HEK293 (cell line): ENCODE measurements at regions not wholly inside any gene's neighbourhood (a gene's known extent, or its start where the extent isn't known, plus 50 kb on each side); places are given as distances from the start of the nearest gene placed in this dataset.

Experiments used
- KLF10 ChIP-seq: fragments of 450-650 bp; IDR thresholded peaks from 2 replicates; pipeline ENCODE4 v1.5.1; 2018; ENCODE audit warnings: missing biosample characterization, mild to moderate bottlenecking, missing genetic modification characterization
- ZBTB7A ChIP-seq: fragments of 450-650 bp; formaldehyde crosslinking; IDR thresholded peaks from 2 replicates; pipeline ENCODE4 v1.5.1; 2016; ENCODE audit warnings: low read depth, missing biosample characterization, missing genetic modification characterization
- ZNF24 ChIP-seq: fragments of 450-650 bp; formaldehyde crosslinking; IDR thresholded peaks from 2 replicates; pipeline ENCODE4 v1.5.1; 2016; ENCODE audit warnings: missing biosample characterization, missing genetic modification characterization
- ZNF292 ChIP-seq: fragments of 450-650 bp; formaldehyde crosslinking; IDR thresholded peaks from 2 replicates; pipeline ENCODE4 v1.5.1; 2016; ENCODE audit warnings: low read depth, missing biosample characterization, missing genetic modification characterization, borderline replicate concordance
- ZNF37A ChIP-seq: fragments of 450-650 bp; IDR thresholded peaks from 2 replicates; pipeline ENCODE4 v1.5.1; 2018; ENCODE audit warnings: missing biosample characterization, missing genetic modification characterization
- ZNF416 ChIP-seq: fragments of 450-650 bp; formaldehyde crosslinking; IDR thresholded peaks from 2 replicates; pipeline ENCODE4 v1.5.1; 2016; ENCODE audit warnings: missing biosample characterization, missing genetic modification characterization
- ZNF510 ChIP-seq: fragments of 450-650 bp; formaldehyde crosslinking; IDR thresholded peaks from 2 replicates; pipeline ENCODE4 v1.5.1; 2018; ENCODE audit warnings: mild to moderate bottlenecking, missing genetic modification characterization, missing biosample characterization; ENCODE audit not compliant: insufficient replicate concordance
- ZNF561 ChIP-seq: fragments of 450-650 bp; IDR thresholded peaks from 2 replicates; pipeline ENCODE4 v1.5.1; 2018; ENCODE audit warnings: missing biosample characterization, missing genetic modification characterization, borderline replicate concordance
- ZNF843 ChIP-seq: fragments of 450-650 bp; formaldehyde crosslinking; IDR thresholded peaks from 2 replicates; pipeline ENCODE4 v1.5.1; 2016; ENCODE audit warnings: missing biosample characterization, missing genetic modification characterization
- ZSCAN30 ChIP-seq: fragments of 450-650 bp; IDR thresholded peaks from 2 replicates; pipeline ENCODE4 v1.5.1; 2018; ENCODE audit warnings: missing biosample characterization, mild to moderate bottlenecking, missing genetic modification characterization, moderate library complexity
- TF ChIP-seq, protein P1 (sequence below): fragments of 450-650 bp; formaldehyde crosslinking; IDR thresholded peaks from 2 replicates; pipeline ENCODE4 v1.5.1; 2016; ENCODE audit warnings: missing biosample characterization, missing genetic modification characterization
- TF ChIP-seq, protein P2 (sequence below): fragments of 450-650 bp; formaldehyde crosslinking; IDR thresholded peaks from 2 replicates; pipeline ENCODE4 v1.5.1; 2016; ENCODE audit warnings: missing biosample characterization, missing genetic modification characterization
- TF ChIP-seq, protein P3 (sequence below): fragments of 450-650 bp; formaldehyde crosslinking; IDR thresholded peaks from 2 replicates; pipeline ENCODE4 v1.5.1; 2016; ENCODE audit warnings: missing biosample characterization, missing genetic modification characterization

DNA sequence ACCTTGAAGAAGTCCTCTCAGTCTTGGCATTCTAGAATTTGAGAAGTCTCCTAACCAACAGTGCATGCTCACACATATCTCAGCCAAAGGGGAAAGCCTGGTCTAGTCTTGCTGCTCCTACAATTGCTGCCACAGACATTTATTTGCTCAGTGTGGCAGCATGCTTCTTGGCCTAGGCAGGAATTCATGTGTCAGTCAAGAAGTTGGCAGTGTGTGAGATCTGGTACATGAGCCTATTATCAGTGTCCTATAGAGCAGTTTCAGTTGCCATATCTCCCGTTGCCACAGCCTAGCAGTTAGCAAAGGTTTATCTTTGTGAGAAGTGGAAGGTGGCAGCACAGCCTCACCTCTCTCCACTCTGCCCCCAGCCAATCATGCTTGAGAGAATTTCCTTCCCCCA, 176.9 kb upstream of the ARHGEF9 start:
- TF ChIP-seq, protein P1, sequence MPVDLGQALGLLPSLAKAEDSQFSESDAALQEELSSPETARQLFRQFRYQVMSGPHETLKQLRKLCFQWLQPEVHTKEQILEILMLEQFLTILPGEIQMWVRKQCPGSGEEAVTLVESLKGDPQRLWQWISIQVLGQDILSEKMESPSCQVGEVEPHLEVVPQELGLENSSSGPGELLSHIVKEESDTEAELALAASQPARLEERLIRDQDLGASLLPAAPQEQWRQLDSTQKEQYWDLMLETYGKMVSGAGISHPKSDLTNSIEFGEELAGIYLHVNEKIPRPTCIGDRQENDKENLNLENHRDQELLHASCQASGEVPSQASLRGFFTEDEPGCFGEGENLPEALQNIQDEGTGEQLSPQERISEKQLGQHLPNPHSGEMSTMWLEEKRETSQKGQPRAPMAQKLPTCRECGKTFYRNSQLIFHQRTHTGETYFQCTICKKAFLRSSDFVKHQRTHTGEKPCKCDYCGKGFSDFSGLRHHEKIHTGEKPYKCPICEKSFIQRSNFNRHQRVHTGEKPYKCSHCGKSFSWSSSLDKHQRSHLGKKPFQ (tag by site-specific recombination): no peak
- no peak for TF ChIP-seq ZNF292 (tag by site-specific recombination)
- no peak for TF ChIP-seq ZBTB7A
- TF ChIP-seq ZNF24: no peak
- TF ChIP-seq, protein P2, sequence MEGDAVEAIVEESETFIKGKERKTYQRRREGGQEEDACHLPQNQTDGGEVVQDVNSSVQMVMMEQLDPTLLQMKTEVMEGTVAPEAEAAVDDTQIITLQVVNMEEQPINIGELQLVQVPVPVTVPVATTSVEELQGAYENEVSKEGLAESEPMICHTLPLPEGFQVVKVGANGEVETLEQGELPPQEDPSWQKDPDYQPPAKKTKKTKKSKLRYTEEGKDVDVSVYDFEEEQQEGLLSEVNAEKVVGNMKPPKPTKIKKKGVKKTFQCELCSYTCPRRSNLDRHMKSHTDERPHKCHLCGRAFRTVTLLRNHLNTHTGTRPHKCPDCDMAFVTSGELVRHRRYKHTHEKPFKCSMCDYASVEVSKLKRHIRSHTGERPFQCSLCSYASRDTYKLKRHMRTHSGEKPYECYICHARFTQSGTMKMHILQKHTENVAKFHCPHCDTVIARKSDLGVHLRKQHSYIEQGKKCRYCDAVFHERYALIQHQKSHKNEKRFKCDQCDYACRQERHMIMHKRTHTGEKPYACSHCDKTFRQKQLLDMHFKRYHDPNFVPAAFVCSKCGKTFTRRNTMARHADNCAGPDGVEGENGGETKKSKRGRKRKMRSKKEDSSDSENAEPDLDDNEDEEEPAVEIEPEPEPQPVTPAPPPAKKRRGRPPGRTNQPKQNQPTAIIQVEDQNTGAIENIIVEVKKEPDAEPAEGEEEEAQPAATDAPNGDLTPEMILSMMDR (tag by site-specific recombination): no peak
- TF ChIP-seq, protein P3, sequence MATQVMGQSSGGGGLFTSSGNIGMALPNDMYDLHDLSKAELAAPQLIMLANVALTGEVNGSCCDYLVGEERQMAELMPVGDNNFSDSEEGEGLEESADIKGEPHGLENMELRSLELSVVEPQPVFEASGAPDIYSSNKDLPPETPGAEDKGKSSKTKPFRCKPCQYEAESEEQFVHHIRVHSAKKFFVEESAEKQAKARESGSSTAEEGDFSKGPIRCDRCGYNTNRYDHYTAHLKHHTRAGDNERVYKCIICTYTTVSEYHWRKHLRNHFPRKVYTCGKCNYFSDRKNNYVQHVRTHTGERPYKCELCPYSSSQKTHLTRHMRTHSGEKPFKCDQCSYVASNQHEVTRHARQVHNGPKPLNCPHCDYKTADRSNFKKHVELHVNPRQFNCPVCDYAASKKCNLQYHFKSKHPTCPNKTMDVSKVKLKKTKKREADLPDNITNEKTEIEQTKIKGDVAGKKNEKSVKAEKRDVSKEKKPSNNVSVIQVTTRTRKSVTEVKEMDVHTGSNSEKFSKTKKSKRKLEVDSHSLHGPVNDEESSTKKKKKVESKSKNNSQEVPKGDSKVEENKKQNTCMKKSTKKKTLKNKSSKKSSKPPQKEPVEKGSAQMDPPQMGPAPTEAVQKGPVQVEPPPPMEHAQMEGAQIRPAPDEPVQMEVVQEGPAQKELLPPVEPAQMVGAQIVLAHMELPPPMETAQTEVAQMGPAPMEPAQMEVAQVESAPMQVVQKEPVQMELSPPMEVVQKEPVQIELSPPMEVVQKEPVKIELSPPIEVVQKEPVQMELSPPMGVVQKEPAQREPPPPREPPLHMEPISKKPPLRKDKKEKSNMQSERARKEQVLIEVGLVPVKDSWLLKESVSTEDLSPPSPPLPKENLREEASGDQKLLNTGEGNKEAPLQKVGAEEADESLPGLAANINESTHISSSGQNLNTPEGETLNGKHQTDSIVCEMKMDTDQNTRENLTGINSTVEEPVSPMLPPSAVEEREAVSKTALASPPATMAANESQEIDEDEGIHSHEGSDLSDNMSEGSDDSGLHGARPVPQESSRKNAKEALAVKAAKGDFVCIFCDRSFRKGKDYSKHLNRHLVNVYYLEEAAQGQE (tag by site-specific recombination): no peak
- TF ChIP-seq ZNF416 (tag by site-specific recombination): no peak
- no peak for TF ChIP-seq ZNF843 (tag by site-specific recombination)
- TF ChIP-seq ZNF37A: no peak
- TF ChIP-seq KLF10 (tag by site-specific recombination): no peak
- no peak for TF ChIP-seq ZSCAN30
- no peak for TF ChIP-seq ZNF510 (tag by site-specific recombination)
- TF ChIP-seq ZNF561 (tag by site-specific recombination): no peak
